HG02885 (cell line): ENCODE measurements at regions not wholly inside any gene's neighbourhood (a gene's known extent, or its start where the extent isn't known, plus 50 kb on each side); places are given as distances from the start of the nearest gene placed in this dataset.

Experiments used
- ATAC-seq: cut with Tn5 transposase; IDR thresholded peaks from one replicate; pipeline ENCODE4 v1.9.1; 2021; ENCODE audit warnings: mild to moderate bottlenecking; ENCODE audit not compliant: unreplicated experiment, poor library complexity

- no peak for ATAC-seq
These were observed 58.1 kb upstream of the KITLG start for GRCh38 chr12:88638388-88638787.

GRCh38 chr12:88634008-88634407 is 53.7 kb upstream of the KITLG start:
- ATAC-seq, result no peak

- ATAC-seq, result no peak
These were observed 53.0 kb upstream of the KITLG start for GRCh38 chr12:88633312-88633711.

GRCh38 chr12:88630561-88630960 is 50.3 kb upstream of the KITLG start:
- ATAC-seq, result no peak
